ENCODE measurements at regions not wholly inside any gene's neighbourhood (a gene's known extent, or its start where the extent isn't known, plus 50 kb on each side); places are given as distances from the start of the nearest gene placed in this dataset.
A peak's percentile ranks its signal among the peaks of the same experiment; 100 is the strongest.
"Not testable (repeated sequence)": the region's sequence is repeated elsewhere in the genome, so short reads cannot be mapped to it uniquely, and the experiment has no call there.

GRCh38 chr1:98575955-98576354 lies 85.6 kb upstream of the SNX7 start:
- DNase-seq: no peak

- DNase-seq: no peak
These were observed 95.6 kb upstream of the SNX7 start for GRCh38 chr1:98565951-98566350.

GRCh38 chr1:98559291-98559690 lies 102.2 kb upstream of the SNX7 start:
- DNase-seq: no peak

GRCh38 chr1:98557895-98558294 lies 103.6 kb upstream of the SNX7 start:
- no peak for DNase-seq

GRCh38 chr1:98556521-98557158 lies 104.9 kb upstream of the SNX7 start:
- DNase-seq: peak in 2 of 4 experiments; percentile 12 to 31

GRCh38 chr1:98555814-98556213 lies 105.7 kb upstream of the SNX7 start:
- DNase-seq: no peak

GRCh38 chr1:98552576-98553074 lies 108.9 kb upstream of the SNX7 start:
- DNase-seq: not testable (repeated sequence)

- no peak for DNase-seq
These were observed 111.4 kb upstream of the SNX7 start for GRCh38 chr1:98550076-98550475.

GRCh38 chr1:98546319-98546718 lies 115.2 kb upstream of the SNX7 start:
- DNase-seq: no peak

GRCh38 chr1:98538106-98538505 lies 123.4 kb upstream of the SNX7 start:
- DNase-seq: no peak

GRCh38 chr1:98523256-98523655 lies 138.3 kb upstream of the SNX7 start:
- no peak for DNase-seq

GRCh38 chr1:98516306-98516705 lies 145.2 kb upstream of the SNX7 start:
- DNase-seq: no peak

GRCh38 chr1:98515744-98516143 lies 145.8 kb upstream of the SNX7 start:
- no peak for DNase-seq

GRCh38 chr1:98512216-98512615 lies 149.3 kb upstream of the SNX7 start:
- DNase-seq: not testable (repeated sequence)

GRCh38 chr1:98503771-98504170 lies 157.8 kb upstream of the SNX7 start:
- DNase-seq: no peak

- no peak for DNase-seq
These were observed 158.6 kb upstream of the SNX7 start for GRCh38 chr1:98502937-98503336.

- no peak for DNase-seq
These were observed 161.2 kb upstream of the SNX7 start for GRCh38 chr1:98500324-98500723.

- DNase-seq: no peak
These were observed 162.9 kb upstream of the SNX7 start for GRCh38 chr1:98498651-98499050.

- DNase-seq: no peak
These were observed 164.0 kb upstream of the SNX7 start for GRCh38 chr1:98497497-98497896.

GRCh38 chr1:98496256-98496995 lies 165.1 kb upstream of the SNX7 start:
- no peak for DNase-seq

GRCh38 chr1:98493469-98493868 lies 168.1 kb upstream of the SNX7 start:
- no peak for DNase-seq

- DNase-seq: no peak
These were observed 171.4 kb upstream of the SNX7 start for GRCh38 chr1:98490099-98490498.

GRCh38 chr1:98487620-98488019 lies 173.9 kb upstream of the SNX7 start:
- no peak for DNase-seq

- DNase-seq: no peak
These were observed 178.9 kb upstream of the SNX7 start for GRCh38 chr1:98482611-98483010.

Measured in suppressor macrophage (primary cell).